ENCODE measurements at regions not wholly inside any gene's neighbourhood (a gene's known extent, or its start where the extent isn't known, plus 50 kb on each side); places are given as distances from the start of the nearest gene placed in this dataset.

GRCh38 chr2:12615509-12615908 is 101.2 kb upstream of the TRIB2 start:
- TF ChIP-seq, protein P1, sequence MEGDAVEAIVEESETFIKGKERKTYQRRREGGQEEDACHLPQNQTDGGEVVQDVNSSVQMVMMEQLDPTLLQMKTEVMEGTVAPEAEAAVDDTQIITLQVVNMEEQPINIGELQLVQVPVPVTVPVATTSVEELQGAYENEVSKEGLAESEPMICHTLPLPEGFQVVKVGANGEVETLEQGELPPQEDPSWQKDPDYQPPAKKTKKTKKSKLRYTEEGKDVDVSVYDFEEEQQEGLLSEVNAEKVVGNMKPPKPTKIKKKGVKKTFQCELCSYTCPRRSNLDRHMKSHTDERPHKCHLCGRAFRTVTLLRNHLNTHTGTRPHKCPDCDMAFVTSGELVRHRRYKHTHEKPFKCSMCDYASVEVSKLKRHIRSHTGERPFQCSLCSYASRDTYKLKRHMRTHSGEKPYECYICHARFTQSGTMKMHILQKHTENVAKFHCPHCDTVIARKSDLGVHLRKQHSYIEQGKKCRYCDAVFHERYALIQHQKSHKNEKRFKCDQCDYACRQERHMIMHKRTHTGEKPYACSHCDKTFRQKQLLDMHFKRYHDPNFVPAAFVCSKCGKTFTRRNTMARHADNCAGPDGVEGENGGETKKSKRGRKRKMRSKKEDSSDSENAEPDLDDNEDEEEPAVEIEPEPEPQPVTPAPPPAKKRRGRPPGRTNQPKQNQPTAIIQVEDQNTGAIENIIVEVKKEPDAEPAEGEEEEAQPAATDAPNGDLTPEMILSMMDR (conservative IDR thresholded peaks at IDR 0.05; ENCODE audit: low read length) = no peak
- TF ChIP-seq EZH2phosphoT487 (IDR thresholded peaks at IDR 0.05; ENCODE audit: borderline replicate concordance, low read depth, low read length) = no peak
